Mucosa of descending colon (tissue), 3 donors: ENCODE measurements at regions not wholly inside any gene's neighbourhood (a gene's known extent, or its start where the extent isn't known, plus 50 kb on each side); places are given as distances from the start of the nearest gene placed in this dataset.

ENCODE experiments used
- ATAC-seq: fragments of 200-7000 bp; cut with Tn5 transposase; one replicate; pipeline ENCODE4 v1.9.1; 2020; ENCODE audit warnings: mild to moderate bottlenecking, moderate library complexity
- DNase-seq, 3 donors: peaks; one replicate each; pipeline ENCODE4 v3.0.0-alpha.2; 2020
- H3K36me3 ChIP-seq: fragments of 200-600 bp; one replicate; pipeline ENCODE4 v1.8.0; 2021; ENCODE audit warnings: low read depth, mild to moderate bottlenecking
- H3K4me1 ChIP-seq: fragments of 200-600 bp; one replicate; pipeline ENCODE4 v1.8.0; 2021; ENCODE audit warnings: low read depth, mild to moderate bottlenecking
- H3K4me3 ChIP-seq: fragments of 200-600 bp; one replicate; pipeline ENCODE4 v1.8.0; 2021; ENCODE audit warnings: mild to moderate bottlenecking
- H3K9me3 ChIP-seq: fragments of 200-600 bp; one replicate; pipeline ENCODE4 v1.8.0; 2021; ENCODE audit warnings: mild to moderate bottlenecking
- CTCF ChIP-seq: fragments of 200-600 bp; IDR thresholded peaks from one replicate; pipeline ENCODE4 v1.8.0; 2022; ENCODE audit warnings: antibody characterized with exemption, mild to moderate bottlenecking
- intact Hi-C, 2 donors: fragments of 100-400 bp; cut with DNase I in 1 of 2; cut with micrococcal nuclease in 1 of 2; formaldehyde crosslinking; loops; one replicate each; pipeline versions ENCODE4 v1.11.0 to v1.11.1; 2022; cut with DNase I, micrococcal nuclease
- donor health status: DM: no; HTN: no; CAD: no; lungs with moderate emphysema.
- donor health status: DM: no; HTN: no; CAD: no.
- donor health status: DM: no; HTN: yes; CAD: no.

GRCh38 chr11:30089921-30090320 is 73.1 kb upstream of the KCNA4 start:
- H3K36me3 ChIP-seq = no peaks in the 10 kb centered on the region

GRCh38 chr11:30091246-30091645 is 74.4 kb upstream of the KCNA4 start:
- no peaks in the 10 kb centered on the region for H3K9me3 ChIP-seq
- no peaks in the 10 kb centered on the region for H3K4me1 ChIP-seq
- DNase-seq (no peak), ATAC-seq (no peak)
- no peak overlapping the region for H3K4me3 ChIP-seq
- no peaks in the 10 kb centered on the region for H3K36me3 ChIP-seq
- no peak for TF ChIP-seq CTCF
- intact Hi-C loops = no loop called here

More at GRCh38 chr11:30089921-30090320, 73.1 kb upstream of the KCNA4 start:
- H3K4me3 ChIP-seq = no peak overlapping the region
- no peaks in the 10 kb centered on the region for H3K4me1 ChIP-seq
- ATAC-seq = no peak
- intact Hi-C loops = no loop called here
- TF ChIP-seq CTCF = no peak
- no peaks in the 10 kb centered on the region for H3K9me3 ChIP-seq
- DNase-seq = no peak

GRCh38 chr11:30091737-30092136 is 74.9 kb upstream of the KCNA4 start:
- Histone ChIP-seq H3K9me3 (no peaks in the 10 kb centered on the region), H3K4me3 (no peak overlapping the region), H3K4me1 (no peaks in the 10 kb centered on the region), H3K36me3 (no peaks in the 10 kb centered on the region)
- intact Hi-C loops = no loop called here
- ATAC-seq = no peak
- TF ChIP-seq CTCF = no peak
- no peak for DNase-seq

- intact Hi-C loops = no loop called here
- Histone ChIP-seq H3K36me3 (no peaks in the 10 kb centered on the region), H3K4me1 (no peaks in the 10 kb centered on the region), H3K9me3 (no peaks in the 10 kb centered on the region), H3K4me3 (no peak overlapping the region)
- DNase-seq (no peak), ATAC-seq (no peak)
- TF ChIP-seq CTCF = no peak
Observed at GRCh38 chr11:30092518-30092917, 75.7 kb upstream of the KCNA4 start.

GRCh38 chr11:30100495-30100894 is 83.7 kb upstream of the KCNA4 start:
- Histone ChIP-seq H3K36me3 (no peaks in the 10 kb centered on the region), H3K4me3 (no peak overlapping the region), H3K4me1 (no peaks in the 10 kb centered on the region), H3K9me3 (no peaks in the 10 kb centered on the region)
- intact Hi-C loops = no loop called here
- ATAC-seq = no peak
- no peak for DNase-seq
- TF ChIP-seq CTCF = no peak
